B cell (primary cell): ENCODE measurements at regions not wholly inside any gene's neighbourhood (a gene's known extent, or its start where the extent isn't known, plus 50 kb on each side); places are given as distances from the start of the nearest gene placed in this dataset.

Experiments used
- CTCF ChIP-seq: fragments of 200-600 bp; IDR thresholded peaks from one replicate; pipeline ENCODE4 v1.8.0; 2022; ENCODE audit warnings: antibody characterized with exemption, mild to moderate bottlenecking
- EZH2 ChIP-seq: IDR thresholded peaks from 2 replicates; pipeline ENCODE4 v1.6.1; 2012; ENCODE audit warnings: borderline replicate concordance, low read depth, mild to moderate bottlenecking, moderate library complexity, low read length; ENCODE audit not compliant: insufficient read depth, poor library complexity, severe bottlenecking

- TF ChIP-seq CTCF: no peak
- TF ChIP-seq EZH2: no peak
Observed at GRCh38 chr9:105950894-105951293, 256.6 kb downstream of the TMEM38B start.
